Ascending aorta (tissue), 2 donors: ENCODE measurements at regions not wholly inside any gene's neighbourhood (a gene's known extent, or its start where the extent isn't known, plus 50 kb on each side); places are given as distances from the start of the nearest gene placed in this dataset.

ENCODE experiments used
- DNase-seq, 2 donors: peaks; one replicate each; pipeline ENCODE4 v3.0.0-alpha.2; 2019; ENCODE audit warnings: low spot score in 2 of 2
- H3K27ac ChIP-seq, 2 donors: fragments of 200-600 bp; sonication (generic); one replicate each; pipeline ENCODE4 v1.5.1; 2016 to 2017; ENCODE audit warnings: mild to moderate bottlenecking in 1 of 2
- H3K27me3 ChIP-seq: fragments of 200-600 bp; sonication (generic); one replicate; pipeline ENCODE4 v1.5.1; 2017
- H3K36me3 ChIP-seq, 2 donors: fragments of 200-600 bp; sonication (generic); one replicate each; pipeline ENCODE4 v1.5.1; 2016
- H3K4me1 ChIP-seq, 2 donors: fragments of 200-600 bp; sonication (generic); one replicate each; pipeline ENCODE4 v1.5.1; 2016 to 2017; ENCODE audit warnings: mild to moderate bottlenecking in 1 of 2
- H3K4me3 ChIP-seq, 2 donors: fragments of 200-600 bp; sonication (generic); one replicate each; pipeline ENCODE4 v1.5.1; 2016 to 2017; ENCODE audit warnings: mild to moderate bottlenecking in 1 of 2
- H3K9me3 ChIP-seq, 2 donors: fragments of 200-600 bp; sonication (generic); one replicate each; pipeline ENCODE4 v1.5.1; 2016
- CTCF ChIP-seq, 3 experiments: fragments of 200-600 bp in 2 of 3; fragments of 450-650 bp in 1 of 3; sonication (generic) in 2 of 3; IDR thresholded peaks; one replicate each; pipeline ENCODE4 v1.5.1; 2016 to 2019; ENCODE audit warnings: antibody characterized with exemption in 3 of 3, mild to moderate bottlenecking in 1 of 3, moderate library complexity in 1 of 3
- intact Hi-C: fragments of 100-400 bp; cut with DNase I; formaldehyde crosslinking; loops from one replicate; pipeline ENCODE4 v1.15.1; 2023

GRCh38 chr14:65334765-65335410 is 77.6 kb upstream of the FUT8 start:
- DNase-seq: peak in 1 of 2 donors; percentile 13
- Histone ChIP-seq H3K4me3 (no peak overlapping the region), H3K27ac (no peak overlapping the region), H3K4me1 (no peaks in the 10 kb centered on the region), H3K36me3 (no peaks in the 10 kb centered on the region), H3K9me3 (no peaks in the 10 kb centered on the region), H3K27me3 (no peaks in the 10 kb centered on the region)
- TF ChIP-seq CTCF (IDR thresholded peaks at IDR 0.05): no peak
- intact Hi-C loops: no loop called here

- no peaks in the 10 kb centered on the region for H3K36me3 ChIP-seq
- intact Hi-C loops: no loop called here
- H3K27me3 ChIP-seq: no peaks in the 10 kb centered on the region
- no peaks in the 10 kb centered on the region for H3K4me1 ChIP-seq
- no peak overlapping the region for H3K4me3 ChIP-seq
- no peaks in the 10 kb centered on the region for H3K9me3 ChIP-seq
- H3K27ac ChIP-seq: no peak overlapping the region
- no peak for DNase-seq
- TF ChIP-seq CTCF (IDR thresholded peaks at IDR 0.05): no peak
Measured at GRCh38 chr14:65335411-65335947, 77.1 kb upstream of the FUT8 start.

GRCh38 chr14:65336191-65336591 is 76.3 kb upstream of the FUT8 start:
- intact Hi-C loops: no loop called here
- no peak overlapping the region for H3K27ac ChIP-seq
- no peaks in the 10 kb centered on the region for H3K36me3 ChIP-seq
- DNase-seq: no peak
- H3K4me1 ChIP-seq: no peaks in the 10 kb centered on the region
- H3K9me3 ChIP-seq: no peaks in the 10 kb centered on the region
- no peak overlapping the region for H3K4me3 ChIP-seq
- no peaks in the 10 kb centered on the region for H3K27me3 ChIP-seq
- TF ChIP-seq CTCF (IDR thresholded peaks at IDR 0.05): no peak

GRCh38 chr14:65339866-65340265 is 72.7 kb upstream of the FUT8 start:
- no peak for DNase-seq
- intact Hi-C loops: no loop called here
- Histone ChIP-seq H3K4me1 (no peaks in the 10 kb centered on the region), H3K4me3 (no peak overlapping the region), H3K27ac (no peak overlapping the region), H3K36me3 (no peaks in the 10 kb centered on the region), H3K27me3 (no peaks in the 10 kb centered on the region), H3K9me3 (no peaks in the 10 kb centered on the region)
- TF ChIP-seq CTCF (IDR thresholded peaks at IDR 0.05): no peak

- H3K4me3 ChIP-seq: no peak overlapping the region
- intact Hi-C loops: no loop called here
- no peaks in the 10 kb centered on the region for H3K9me3 ChIP-seq
- H3K36me3 ChIP-seq: no peaks in the 10 kb centered on the region
- DNase-seq: no peak
- H3K27me3 ChIP-seq: no peaks in the 10 kb centered on the region
- no peak for TF ChIP-seq CTCF (IDR thresholded peaks at IDR 0.05)
- H3K27ac ChIP-seq: no peak overlapping the region
- H3K4me1 ChIP-seq: no peaks in the 10 kb centered on the region
Measured at GRCh38 chr14:65344011-65344410, 68.5 kb upstream of the FUT8 start.

- Histone ChIP-seq H3K27me3 (no peaks in the 10 kb centered on the region), H3K9me3 (no peaks in the 10 kb centered on the region), H3K27ac (no peak overlapping the region), H3K36me3 (no peaks in the 10 kb centered on the region), H3K4me3 (no peak overlapping the region), H3K4me1 (no peaks in the 10 kb centered on the region)
- DNase-seq: no peak
- intact Hi-C loops: no loop called here
- TF ChIP-seq CTCF (IDR thresholded peaks at IDR 0.05): no peak
Measured at GRCh38 chr14:65345266-65345665, 67.3 kb upstream of the FUT8 start.
